ENCODE measurements at regions not wholly inside any gene's neighbourhood (a gene's known extent, or its start where the extent isn't known, plus 50 kb on each side); places are given as distances from the start of the nearest gene placed in this dataset.

- no peak overlapping the region for H3K4me3 ChIP-seq (replicated peaks in 1 of 3; ENCODE audit: insufficient read depth in 1 of 3, low read depth in 1 of 3, low read length in 3 of 3)
- H3K9ac ChIP-seq (replicated peaks; ENCODE audit: extremely low read depth, insufficient read depth, low read length) = no peak overlapping the region
- no peaks in the 10 kb centered on the region for H3K79me2 ChIP-seq (ENCODE audit: control insufficient read depth, insufficient read depth, low read length)
- FAIRE-seq (no peak), DNase-seq (ENCODE audit: low read depth, low spot score) (no peak)
- H3K27ac ChIP-seq (ENCODE audit: insufficient read depth, low read depth, low read length) = no peak overlapping the region
- CTCF ChIA-PET = no interaction called here
- BruUV-seq (replicated peaks) = no TSS peak
- no peak overlapping the region for H3K4me2 ChIP-seq (ENCODE audit: insufficient read depth, low read length)
- H3K9me1 ChIP-seq (replicated peaks; ENCODE audit: control insufficient read depth, extremely low read depth, insufficient read depth, low read length) = no peaks in the 10 kb centered on the region
- no peaks in the 10 kb centered on the region for H3K9me3 ChIP-seq (replicated peaks; ENCODE audit: control insufficient read depth, insufficient read depth, low read length)
- dilution Hi-C loops (cut with MboI; ENCODE audit: extremely low pct_ligation_motif_present, low sequenced_read_pairs) = no loop called here
- TF ChIP-seq MYC (IDR thresholded peaks at IDR 0.05; ENCODE audit: low read depth, low read length) = no peak
- TF ChIP-seq FOS (IDR thresholded peaks at IDR 0.05; ENCODE audit: borderline replicate concordance, insufficient read depth, low read length) = no peak
- no peak for TF ChIP-seq JUN (IDR thresholded peaks at IDR 0.05; ENCODE audit: borderline replicate concordance, insufficient read depth, insufficient read length, low read depth)
- no peak for TF ChIP-seq CTCF (IDR thresholded peaks at IDR 0.05; ENCODE audit: extremely low read depth in 1 of 2, insufficient read depth in 1 of 2, low read depth in 1 of 2, low read length in 2 of 2)
- TF ChIP-seq POLR2A (IDR thresholded peaks at IDR 0.05; ENCODE audit: low read depth, low read length) = no peak
- no peak for TF ChIP-seq GATA2 (IDR thresholded peaks at IDR 0.05; ENCODE audit: insufficient read depth, insufficient read length, low read depth, low read length)
- no peak for TF ChIP-seq POLR2AphosphoS5 (IDR thresholded peaks at IDR 0.05; ENCODE audit: insufficient read depth, low read depth, low read length)
- TF ChIP-seq EZH2 (IDR thresholded peaks at IDR 0.05; ENCODE audit: borderline replicate concordance, low read depth, low read length, severe bottlenecking) = no peak
- TF ChIP-seq MAX (IDR thresholded peaks at IDR 0.05; ENCODE audit: insufficient read depth, insufficient read length) = no peak
- H3K36me3 ChIP-seq (ENCODE audit: control insufficient read depth in 2 of 2, extremely low read depth in 1 of 2, insufficient read depth in 2 of 2, low read length in 2 of 2) = no peaks in the 10 kb centered on the region
- H3K27me3 ChIP-seq (ENCODE audit: control insufficient read depth in 2 of 2, insufficient read depth in 2 of 2, low read length in 2 of 2) = no peaks in the 10 kb centered on the region
- POLR2A ChIA-PET = no interaction called here
- H3K4me1 ChIP-seq (ENCODE audit: control insufficient read depth, extremely low read depth, insufficient read depth, low read length) = no peaks in the 10 kb centered on the region
- intact Hi-C loops (cut with micrococcal nuclease) = no loop called here
- no peaks in the 10 kb centered on the region for H4K20me1 ChIP-seq (replicated peaks; ENCODE audit: control insufficient read depth, extremely low read depth, insufficient read depth, low read length)
- H2AFZ ChIP-seq (ENCODE audit: low read depth, low read length) = no peak overlapping the region
Measured at GRCh38 chr4:45580334-45580733, 543.5 kb downstream of the GABRG1 start.

Data from endothelial cell of umbilical vein (primary cell).